Effector memory CD8-positive, alpha-beta T cell (primary cell): ENCODE measurements at regions not wholly inside any gene's neighbourhood (a gene's known extent, or its start where the extent isn't known, plus 50 kb on each side); places are given as distances from the start of the nearest gene placed in this dataset.

Experiments
- ATAC-seq: fragments of 150-1000 bp; cut with Tn5 transposase; replicated peaks from 2 replicates; pipeline ENCODE4 v1.10.0; 2021; ENCODE audit warnings: mild to moderate bottlenecking, moderate library complexity
- DNase-seq, 3 experiments: peaks; one replicate each; pipeline ENCODE4 v3.0.0; 2021
- H3K27ac Mint-ChIP-seq, 2 donors: one replicate each; pipeline ENCODE4 v1.8.0; 2022; ENCODE audit warnings: mild to moderate bottlenecking in 2 of 2, mixed read lengths in 2 of 2, moderate library complexity in 2 of 2
- H3K27me3 Mint-ChIP-seq, 2 donors: one replicate each; pipeline ENCODE4 v1.8.0; 2022; ENCODE audit warnings: mixed read lengths in 2 of 2
- H3K36me3 Mint-ChIP-seq: one replicate; pipeline ENCODE4 v1.8.0; 2022; ENCODE audit warnings: mild to moderate bottlenecking, moderate library complexity, mixed read lengths; ENCODE audit not compliant: insufficient read depth
- H3K4me1 Mint-ChIP-seq, 2 donors: one replicate each; pipeline ENCODE4 v1.8.0; 2022; ENCODE audit warnings: low read depth in 2 of 2, mixed read lengths in 2 of 2
- H3K4me3 Mint-ChIP-seq, 2 donors: one replicate each; pipeline ENCODE4 v1.8.0; 2022; ENCODE audit warnings: mild to moderate bottlenecking in 2 of 2, mixed read lengths in 2 of 2, moderate library complexity in 2 of 2
- H3K9me3 Mint-ChIP-seq, 2 donors: one replicate each; pipeline ENCODE4 v1.8.0; 2022; ENCODE audit warnings: mixed read lengths in 2 of 2

DNA sequence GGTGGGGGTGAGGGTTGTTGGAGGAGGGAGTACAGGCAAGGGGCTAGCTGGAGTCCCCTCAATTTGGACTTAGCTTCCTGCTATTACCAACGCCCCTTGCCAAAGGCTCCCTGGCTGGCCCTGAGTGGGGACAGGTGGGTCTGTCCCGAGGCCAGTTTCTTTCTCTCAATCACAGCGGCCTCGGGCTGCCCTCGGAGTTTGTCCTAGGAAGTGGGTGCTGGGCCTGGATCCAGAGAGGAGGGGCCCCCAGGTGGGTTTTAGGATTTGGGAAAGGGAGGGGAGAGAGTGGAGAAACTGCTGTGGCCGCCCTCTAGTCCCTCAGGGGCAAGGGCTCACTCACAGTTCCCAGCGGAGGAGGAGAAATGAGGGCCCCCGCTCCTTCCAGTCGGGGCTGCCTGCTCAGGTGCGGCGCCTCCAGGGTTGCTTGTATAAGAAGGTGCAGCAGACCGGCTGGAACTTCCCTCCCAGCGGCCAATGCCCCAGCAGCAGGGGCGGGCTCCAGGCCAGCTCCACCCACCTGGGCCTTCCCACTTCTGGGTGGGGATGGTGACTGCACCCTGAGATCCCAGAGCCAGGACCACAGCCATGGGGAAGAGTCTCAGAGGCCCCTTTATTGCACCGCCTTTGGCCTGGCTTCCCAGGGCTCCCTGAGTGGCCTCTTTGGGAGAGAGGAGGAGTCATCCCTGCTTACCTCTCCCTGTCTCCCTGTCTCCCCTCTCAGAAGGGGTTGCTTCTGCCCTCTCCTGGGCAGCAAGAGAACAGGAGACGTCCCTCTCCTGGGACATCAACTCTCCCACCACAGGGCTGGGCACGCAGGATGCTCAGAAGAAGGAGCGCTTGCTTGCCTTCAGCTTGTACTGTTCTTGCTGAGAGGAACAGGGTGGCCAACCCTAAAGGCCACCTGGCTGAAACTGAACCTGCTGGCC lies 112.0 kb upstream of the SMURF2 start:
- Mint-ChIP-seq H3K9me3 (no peaks in the 10 kb centered on the region), H3K27ac (no peak overlapping the region), H3K36me3 (peaks cover 8% of the 10 kb centered on the region), H3K27me3 (no peaks in the 10 kb centered on the region), H3K4me1 (peaks cover 11 to 22% of the 10 kb centered on the region in 2 donors), H3K4me3 (no peak overlapping the region)
- ATAC-seq = no peak
- DNase-seq = no peak

DNA sequence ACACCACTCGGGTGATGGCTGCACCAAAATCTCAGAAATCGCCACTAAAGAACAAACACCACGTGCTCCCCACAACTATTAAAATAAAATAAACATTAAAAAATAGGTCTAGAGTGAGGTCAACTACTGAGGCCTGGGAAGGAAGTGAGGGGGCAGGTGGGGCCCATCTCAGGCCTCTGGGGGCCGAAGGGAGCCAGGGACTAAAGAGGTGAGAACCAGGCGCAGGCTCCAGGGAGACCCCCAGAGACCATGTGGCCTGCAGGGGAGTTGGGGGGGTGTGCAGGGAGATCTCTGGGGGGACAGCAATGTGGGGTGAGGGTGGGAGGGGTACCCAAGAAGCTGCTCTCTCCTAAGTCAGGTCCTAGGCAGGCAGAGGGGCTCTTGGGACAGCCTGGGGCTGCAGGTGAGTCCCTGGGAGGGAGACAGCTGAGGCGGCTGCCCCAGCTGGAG lies 111.3 kb upstream of the SMURF2 start:
- DNase-seq = no peak
- H3K4me3 Mint-ChIP-seq = no peak overlapping the region
- no peaks in the 10 kb centered on the region for H3K27me3 Mint-ChIP-seq
- H3K36me3 Mint-ChIP-seq = peaks cover 8% of the 10 kb centered on the region
- H3K27ac Mint-ChIP-seq = no peak overlapping the region
- H3K9me3 Mint-ChIP-seq = no peaks in the 10 kb centered on the region
- ATAC-seq = no peak
- peaks cover 9 to 22% of the 10 kb centered on the region in 2 donors for H3K4me1 Mint-ChIP-seq

DNA sequence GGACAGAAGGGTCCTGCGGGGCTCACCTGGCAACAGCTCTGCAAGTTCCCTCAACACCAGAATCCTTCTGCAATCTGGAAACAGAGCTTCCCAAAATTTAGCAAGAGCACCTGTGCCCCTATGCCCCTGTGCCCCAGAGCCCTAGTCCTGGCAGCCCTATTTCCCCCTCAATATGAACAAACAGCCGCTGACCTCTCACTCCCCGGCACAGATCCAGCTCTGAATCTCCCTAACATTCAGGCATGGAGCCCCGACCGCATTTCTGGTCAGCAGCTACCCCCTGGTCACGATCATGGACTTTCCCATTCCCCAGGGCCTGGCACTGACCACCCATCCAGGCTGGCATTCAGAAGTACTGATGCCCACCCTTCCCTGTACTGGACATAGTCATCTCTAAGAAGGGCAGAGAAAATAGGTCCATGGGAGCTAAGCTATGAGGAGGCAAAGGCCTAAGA lies 110.8 kb upstream of the SMURF2 start:
- Mint-ChIP-seq H3K9me3 (no peaks in the 10 kb centered on the region), H3K4me3 (no peak overlapping the region), H3K4me1 (peaks cover 8 to 22% of the 10 kb centered on the region in 2 donors), H3K27ac (no peak overlapping the region), H3K27me3 (no peaks in the 10 kb centered on the region), H3K36me3 (peaks cover 8% of the 10 kb centered on the region)
- ATAC-seq (no peak), DNase-seq (no peak)

GRCh38 chr17:64771980-64772844 lies 110.1 kb upstream of the SMURF2 start:
- ATAC-seq = no peak
- Mint-ChIP-seq H3K4me1 (peaks cover 5 to 19% of the 10 kb centered on the region in 2 donors), H3K9me3 (no peaks in the 10 kb centered on the region), H3K36me3 (peaks cover 8% of the 10 kb centered on the region), H3K27ac (no peak overlapping the region), H3K27me3 (no peaks in the 10 kb centered on the region), H3K4me3 (no peak overlapping the region)
- no peak for DNase-seq

GRCh38 chr17:64769712-64770111 lies 107.6 kb upstream of the SMURF2 start:
- DNase-seq (no peak), ATAC-seq (no peak)
- Mint-ChIP-seq H3K9me3 (no peaks in the 10 kb centered on the region), H3K36me3 (peaks cover 13% of the 10 kb centered on the region), H3K27me3 (no peaks in the 10 kb centered on the region), H3K27ac (peak overlapping the region in 1 of 2 donors; percentile 86), H3K4me1 (peaks cover 0 to 11% of the 10 kb centered on the region in 2 donors), H3K4me3 (no peak overlapping the region)

DNA sequence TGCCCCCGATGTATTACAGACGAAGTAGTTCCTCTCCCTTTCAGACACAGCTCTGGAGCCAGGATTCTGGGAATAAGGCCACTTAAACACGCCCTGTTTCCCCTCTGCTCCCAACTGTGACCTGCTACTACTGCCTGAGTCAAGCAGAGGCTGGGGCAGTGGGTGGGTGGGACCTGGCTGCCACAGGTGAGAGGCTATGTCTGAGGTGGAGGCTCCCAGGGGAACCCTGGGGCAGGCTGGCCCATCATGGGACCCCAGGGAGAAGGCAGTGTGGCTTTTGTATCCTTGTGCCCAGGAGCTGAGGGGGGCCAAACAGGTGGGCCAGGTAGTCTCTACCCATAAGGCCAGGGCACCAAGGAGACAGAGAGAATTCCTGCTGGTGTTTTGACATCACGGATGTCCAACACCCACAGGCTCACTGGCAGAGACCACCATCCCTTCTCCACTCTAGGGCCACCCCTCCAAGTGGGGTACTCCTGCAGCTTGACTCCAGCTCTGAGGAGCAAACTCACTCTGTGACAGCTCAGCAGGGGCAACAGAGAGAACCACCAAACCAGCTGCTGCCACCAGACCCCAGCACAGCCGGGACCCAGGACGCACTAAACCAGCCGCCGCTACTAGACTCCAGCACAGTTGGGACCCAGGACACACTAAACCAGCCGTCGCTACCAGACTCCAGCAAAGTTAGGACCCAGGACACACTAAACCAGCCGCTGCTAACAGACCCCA lies 105.3 kb upstream of the SMURF2 start:
- Mint-ChIP-seq H3K27ac (peak overlapping the region in 1 of 2 donors; percentile 26), H3K4me1 (peaks cover 0 to 4% of the 10 kb centered on the region in 2 donors), H3K36me3 (peaks cover 17% of the 10 kb centered on the region), H3K4me3 (no peak overlapping the region), H3K9me3 (no peaks in the 10 kb centered on the region), H3K27me3 (no peaks in the 10 kb centered on the region)
- no peak for ATAC-seq
- no peak for DNase-seq

DNA sequence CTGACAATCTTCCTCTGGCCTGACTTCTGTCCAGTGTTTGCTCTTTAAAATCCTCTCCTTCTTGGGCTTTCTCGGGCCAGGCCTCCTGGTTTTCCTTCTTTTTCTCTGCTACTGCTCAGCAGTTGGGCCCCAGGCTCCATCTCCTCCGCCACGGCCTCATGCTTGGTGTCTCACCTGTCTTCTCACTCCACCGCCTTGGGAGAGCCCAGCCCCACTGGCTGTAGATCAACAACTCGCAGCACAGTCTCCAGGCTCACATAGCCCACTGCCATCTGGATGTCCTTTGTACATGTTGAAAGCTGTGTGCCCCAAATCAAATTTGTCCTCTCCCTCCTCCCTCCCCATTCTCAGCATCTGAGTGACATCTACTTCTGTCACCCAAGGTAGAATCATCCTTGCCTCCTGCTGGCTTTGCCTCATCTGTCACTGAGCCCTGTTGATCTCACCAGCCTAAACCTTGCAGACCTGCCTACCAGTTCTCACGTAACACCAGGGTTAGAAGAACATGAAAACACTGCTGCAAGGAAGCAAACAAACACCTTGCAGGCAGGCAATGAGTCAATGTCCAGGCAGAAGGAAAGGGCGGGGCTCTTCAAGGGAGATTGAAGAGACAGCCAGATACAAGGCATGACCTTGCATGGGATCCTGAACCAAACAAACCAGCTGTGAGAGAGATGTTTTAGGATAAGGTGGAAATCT lies 103.2 kb upstream of the SMURF2 start:
- H3K27me3 Mint-ChIP-seq = no peaks in the 10 kb centered on the region
- peaks cover 25% of the 10 kb centered on the region for H3K36me3 Mint-ChIP-seq
- ATAC-seq (no peak), DNase-seq (no peak)
- H3K9me3 Mint-ChIP-seq = no peaks in the 10 kb centered on the region
- no peak overlapping the region for H3K27ac Mint-ChIP-seq
- no peaks in the 10 kb centered on the region for H3K4me1 Mint-ChIP-seq
- H3K4me3 Mint-ChIP-seq = no peak overlapping the region

DNA sequence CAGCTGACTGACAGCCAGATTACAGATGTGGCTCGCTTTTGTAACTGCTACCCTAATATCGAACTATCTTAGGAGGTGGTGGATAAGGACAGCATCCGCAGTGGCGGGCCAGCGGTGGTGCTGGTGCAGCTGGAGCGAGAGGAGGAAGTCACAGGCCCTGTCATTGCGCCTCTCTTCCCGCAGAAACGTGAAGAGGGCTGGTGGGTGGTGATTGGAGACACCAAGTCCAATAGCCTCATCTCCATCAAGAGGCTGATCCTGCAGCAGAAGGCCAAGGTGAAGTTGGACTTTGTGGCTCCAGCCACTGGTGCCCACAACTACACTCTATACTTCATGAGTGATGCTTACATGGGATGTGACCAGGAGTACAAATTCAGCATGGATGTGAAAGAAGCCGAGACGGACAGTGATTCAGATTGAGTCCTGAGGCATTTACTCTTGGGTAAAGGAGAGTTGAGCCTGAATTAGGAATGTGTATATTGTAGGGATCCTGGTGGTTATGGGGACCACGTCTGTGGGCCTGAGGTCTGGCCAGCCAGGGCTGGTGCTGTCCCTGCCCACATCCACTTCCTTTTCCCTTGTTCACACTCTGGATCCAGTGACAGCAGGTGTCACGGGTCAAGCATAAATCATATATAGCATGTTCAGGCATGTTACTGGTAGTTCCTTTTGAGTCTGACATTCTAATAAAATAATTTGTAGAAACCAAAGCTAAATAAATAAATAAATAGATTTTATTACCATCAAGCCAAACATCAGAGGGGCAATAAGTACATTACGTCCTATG lies 89.0 kb upstream of the SMURF2 start:
- no peak overlapping the region for H3K27ac Mint-ChIP-seq
- H3K4me3 Mint-ChIP-seq = no peak overlapping the region
- H3K4me1 Mint-ChIP-seq = no peaks in the 10 kb centered on the region
- H3K9me3 Mint-ChIP-seq = no peaks in the 10 kb centered on the region
- H3K27me3 Mint-ChIP-seq = no peaks in the 10 kb centered on the region
- DNase-seq = no peak
- ATAC-seq = no peak
- peaks cover 52% of the 10 kb centered on the region for H3K36me3 Mint-ChIP-seq

- Mint-ChIP-seq H3K4me1 (no peaks in the 10 kb centered on the region), H3K9me3 (no peaks in the 10 kb centered on the region), H3K27me3 (no peaks in the 10 kb centered on the region), H3K4me3 (no peak overlapping the region), H3K36me3 (peaks cover 46% of the 10 kb centered on the region), H3K27ac (no peak overlapping the region)
- no peak for DNase-seq
- ATAC-seq = no peak
Measured at GRCh38 chr17:64750478-64750877, 88.4 kb upstream of the SMURF2 start.

DNA sequence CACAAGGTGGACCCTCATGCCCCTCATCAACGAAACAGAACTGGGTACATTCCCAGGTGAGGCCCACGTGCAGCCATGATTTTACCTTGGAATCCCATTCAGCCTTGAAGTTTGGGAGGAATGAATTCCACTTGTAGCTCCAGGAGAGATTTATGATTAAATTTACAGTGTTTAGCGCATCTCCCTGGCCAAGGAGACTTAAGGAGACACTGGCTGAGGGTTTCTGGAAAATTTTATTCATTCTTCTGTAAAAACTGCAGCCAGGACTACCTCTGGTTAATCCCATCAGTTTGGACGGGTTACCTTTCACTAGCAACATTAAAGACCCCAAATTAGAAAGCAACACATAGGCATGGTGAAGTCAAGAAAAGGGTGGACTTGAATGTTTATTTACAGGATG lies 87.2 kb upstream of the SMURF2 start:
- no peaks in the 10 kb centered on the region for H3K9me3 Mint-ChIP-seq
- peaks cover 34% of the 10 kb centered on the region for H3K36me3 Mint-ChIP-seq
- no peak for DNase-seq
- no peaks in the 10 kb centered on the region for H3K4me1 Mint-ChIP-seq
- ATAC-seq = no peak
- no peak overlapping the region for H3K27ac Mint-ChIP-seq
- no peak overlapping the region for H3K4me3 Mint-ChIP-seq
- no peaks in the 10 kb centered on the region for H3K27me3 Mint-ChIP-seq

DNA sequence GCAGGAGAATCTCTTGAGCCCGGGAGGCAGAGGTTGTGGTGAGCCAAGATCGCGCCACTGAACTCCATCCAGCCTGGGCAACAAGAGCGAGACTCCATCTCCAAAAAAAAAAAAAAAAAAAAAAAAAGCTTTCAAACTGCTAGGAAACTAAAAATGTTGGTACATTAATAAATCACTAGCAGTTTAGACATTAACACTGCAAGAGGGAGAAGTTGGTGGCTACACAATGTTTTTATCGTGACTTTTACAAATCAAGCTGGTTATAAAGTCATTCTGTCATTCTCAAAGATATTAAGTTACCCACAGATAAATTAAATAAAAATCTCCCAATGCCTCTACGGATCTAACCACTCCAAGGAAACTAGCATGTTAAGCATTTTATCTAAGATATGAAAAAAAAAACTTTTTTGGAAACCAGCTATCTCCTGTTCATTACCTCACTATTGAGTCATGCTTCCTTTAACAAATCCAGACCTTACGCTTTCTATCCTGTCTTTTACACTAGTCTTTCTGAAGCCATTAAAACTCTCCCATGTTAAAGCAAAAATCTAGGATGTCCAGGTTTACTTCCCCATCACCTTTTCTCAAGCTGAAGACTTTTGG lies 85.9 kb upstream of the SMURF2 start:
- ATAC-seq = no peak

GRCh38 chr17:64742326-64742725 lies 80.2 kb upstream of the SMURF2 start:
- no peaks in the 10 kb centered on the region for H3K9me3 Mint-ChIP-seq
- ATAC-seq (no peak), DNase-seq (no peak)
- H3K27ac Mint-ChIP-seq = no peak overlapping the region
- no peak overlapping the region for H3K4me3 Mint-ChIP-seq
- H3K27me3 Mint-ChIP-seq = no peaks in the 10 kb centered on the region
- H3K4me1 Mint-ChIP-seq = no peaks in the 10 kb centered on the region
- peaks cover 2% of the 10 kb centered on the region for H3K36me3 Mint-ChIP-seq

More for the DNA sequence above, 85.9 kb upstream of the SMURF2 start:
- H3K27ac Mint-ChIP-seq = peak overlapping the region in 1 of 2 donors; percentile 10
- H3K27me3 Mint-ChIP-seq = no peaks in the 10 kb centered on the region
- no peak for DNase-seq
- H3K4me1 Mint-ChIP-seq = no peaks in the 10 kb centered on the region
- H3K9me3 Mint-ChIP-seq = no peaks in the 10 kb centered on the region
- H3K36me3 Mint-ChIP-seq = peaks cover 21% of the 10 kb centered on the region
- H3K4me3 Mint-ChIP-seq = no peak overlapping the region
